Endothelial cell of umbilical vein (primary cell): ENCODE measurements at regions not wholly inside any gene's neighbourhood (a gene's known extent, or its start where the extent isn't known, plus 50 kb on each side); places are given as distances from the start of the nearest gene placed in this dataset.

Source experiments
- BruUV-seq: library from RNA; stranded (reverse); fragments of 400-500 nt; replicated peaks from 2 replicates; lab custom pipeline; 2021; lab: Mats Ljungman, UMichigan
- CTCF ChIA-PET: fragments of 300-600, 350-600 bp; sonication (Branson Sonifier 250); formaldehyde crosslinking; loops from one replicate; lab custom pipeline; 2021; ENCODE audit warnings: antibody characterized with exemption, inconsistent platforms; lab: Charles Lee
- POLR2A ChIA-PET: fragments of 300-600, 350-600 bp; sonication (Branson Sonifier 250); formaldehyde crosslinking; loops from one replicate; lab custom pipeline; 2021; ENCODE audit warnings: antibody characterized with exemption, inconsistent platforms; lab: Charles Lee
- DNase-seq: peaks from one replicate; pipeline ENCODE4 v3.0.0-alpha.2; 2011; ENCODE audit warnings: low read depth, low spot score
- FAIRE-seq: peaks from 2 replicates; lab custom pipeline; 2011; peaks lifted over from hg19 to GRCh38; lab: Jason Lieb, UNC
- H2AFZ ChIP-seq: 2 replicates; pipeline ENCODE4 v1.6.0; 2012; ENCODE audit warnings: low read depth, low read length, control low read depth, inconsistent platforms
- H3K27ac ChIP-seq: 2 replicates; pipeline ENCODE4 v1.5.1; 2011; ENCODE audit warnings: low read depth, mild to moderate bottlenecking, control low read depth, low read length, moderate library complexity; ENCODE audit not compliant: insufficient read depth
- H3K27me3 ChIP-seq, 2 experiments: 2 replicates each; pipeline versions ENCODE4 v1.6.0 to v1.6.1; 2011; ENCODE audit warnings: low read length in 2 of 2, mixed read lengths in 1 of 2; ENCODE audit not compliant: control insufficient read depth in 2 of 2, insufficient read depth in 2 of 2
- H3K36me3 ChIP-seq, 2 experiments: 2 replicates in 1 of 2; 3 replicates in 1 of 2; pipeline ENCODE4 v1.5.1; 2011; ENCODE audit warnings: low read length in 2 of 2, mild to moderate bottlenecking in 1 of 2, moderate library complexity in 1 of 2; ENCODE audit not compliant: control insufficient read depth in 2 of 2, insufficient read depth in 2 of 2; ENCODE audit errors: extremely low read depth in 1 of 2
- H3K4me1 ChIP-seq: 3 replicates; pipeline ENCODE4 v1.5.1; 2011; ENCODE audit warnings: mild to moderate bottlenecking, low read length; ENCODE audit not compliant: control insufficient read depth, insufficient read depth; ENCODE audit errors: extremely low read depth
- H3K4me2 ChIP-seq: 2 replicates; pipeline ENCODE4 v1.6.1; 2011; ENCODE audit warnings: low read length, control low read depth, mixed read lengths; ENCODE audit not compliant: insufficient read depth
- H3K4me3 ChIP-seq, 3 experiments: fragments of 200-600 bp in 1 of 3; sonication (generic), shearing (Covaris generic) in 1 of 3; replicated peaks in 1 of 3; 2 replicates each; pipeline ENCODE4 v1.5.1; 2011 to 2016; ENCODE audit warnings: control low read depth in 3 of 3, low read length in 3 of 3, mild to moderate bottlenecking in 2 of 3, inconsistent platforms in 1 of 3, low read depth in 1 of 3, moderate library complexity in 1 of 3; ENCODE audit not compliant: insufficient read depth in 1 of 3
- H3K79me2 ChIP-seq: 2 replicates; pipeline ENCODE4 v1.6.0; 2012; ENCODE audit warnings: low read length, inconsistent platforms; ENCODE audit not compliant: control insufficient read depth, insufficient read depth
- H3K9ac ChIP-seq: replicated peaks from 2 replicates; pipeline ENCODE3; 2011; ENCODE audit warnings: low read length, control low read depth; ENCODE audit not compliant: insufficient read depth; ENCODE audit errors: extremely low read depth
- H3K9me1 ChIP-seq: replicated peaks from 3 replicates; pipeline ENCODE4 v1.6.0; 2011; ENCODE audit warnings: mild to moderate bottlenecking, low read length; ENCODE audit not compliant: control insufficient read depth, insufficient read depth; ENCODE audit errors: extremely low read depth
- H3K9me3 ChIP-seq: replicated peaks from 2 replicates; pipeline ENCODE4 v1.5.1; 2012; ENCODE audit warnings: low read length, inconsistent platforms; ENCODE audit not compliant: control insufficient read depth, insufficient read depth
- H4K20me1 ChIP-seq: replicated peaks from 2 replicates; pipeline ENCODE3; 2011; ENCODE audit warnings: mild to moderate bottlenecking, low read length; ENCODE audit not compliant: control insufficient read depth, insufficient read depth; ENCODE audit errors: extremely low read depth
- CTCF ChIP-seq, 2 donors: IDR thresholded peaks; 1 replicate in 1 of 2; 2 replicates in 1 of 2; pipeline ENCODE4 v1.5.1; 2011; ENCODE audit warnings: low read length in 2 of 2, mild to moderate bottlenecking in 2 of 2, moderate library complexity in 2 of 2, control low read depth in 1 of 2, inconsistent platforms in 1 of 2, low read depth in 1 of 2; ENCODE audit not compliant: insufficient read depth in 1 of 2; ENCODE audit errors: extremely low read depth in 1 of 2
- EZH2 ChIP-seq: IDR thresholded peaks from 2 replicates; pipeline ENCODE4 v1.6.1; 2012; ENCODE audit warnings: borderline replicate concordance, low read depth, mild to moderate bottlenecking, moderate library complexity, low read length, inconsistent platforms; ENCODE audit not compliant: severe bottlenecking
- FOS ChIP-seq: IDR thresholded peaks from 2 replicates; pipeline ENCODE4 v1.6.1; 2011; ENCODE audit warnings: mild to moderate bottlenecking, low read length, moderate library complexity, borderline replicate concordance; ENCODE audit not compliant: insufficient read depth
- GATA2 ChIP-seq: IDR thresholded peaks from 2 replicates; pipeline ENCODE4 v1.7.0; 2011; ENCODE audit warnings: low read depth, mild to moderate bottlenecking, moderate library complexity, mixed read lengths, low read length; ENCODE audit not compliant: insufficient read length, insufficient read depth
- JUN ChIP-seq: IDR thresholded peaks from 2 replicates; pipeline ENCODE4 v1.6.1; 2011; ENCODE audit warnings: borderline replicate concordance, low read depth; ENCODE audit not compliant: insufficient read length, insufficient read depth
- MYC ChIP-seq: IDR thresholded peaks from one replicate; pipeline ENCODE4 v1.6.1; 2011; ENCODE audit warnings: mild to moderate bottlenecking, low read depth, low read length
- POLR2A ChIP-seq: IDR thresholded peaks from 2 replicates; pipeline ENCODE4 v1.6.1; 2012; ENCODE audit warnings: low read depth, mild to moderate bottlenecking, control low read depth, low read length
- POLR2AphosphoS5 ChIP-seq: IDR thresholded peaks from 2 replicates; pipeline ENCODE4 v1.6.1; 2012; ENCODE audit warnings: low read depth, mild to moderate bottlenecking, control low read depth, low read length, moderate library complexity; ENCODE audit not compliant: insufficient read depth
- dilution Hi-C: fragments of 300-500 bp; cut with MboI; formaldehyde crosslinking; loops from one replicate; pipeline ENCODE4 v1.15.0; 2019; ENCODE audit warnings: low sequenced_read_pairs; ENCODE audit not compliant: extremely low pct_ligation_motif_present
- intact Hi-C: fragments of 100-400 bp; cut with micrococcal nuclease; formaldehyde crosslinking; loops from one replicate; pipeline ENCODE4 v1.10.0; 2022
- TF ChIP-seq, protein P1 (sequence below): IDR thresholded peaks from 2 replicates; pipeline ENCODE4 v1.6.1; 2011; ENCODE audit not compliant: insufficient read depth, insufficient read length

- H4K20me1 ChIP-seq: no peaks in the 10 kb centered on the region
- no TSS peak for BruUV-seq
These were observed 73.4 kb upstream of the TAB2 start for GRCh38 chr6:149244105-149244504.

More at GRCh38 chr6:149244105-149244504, 73.4 kb upstream of the TAB2 start:
- H3K27me3 ChIP-seq: peaks cover 2 to 6% of the 10 kb centered on the region in 2 experiments
- DNase-seq (no peak), FAIRE-seq (no peak)
- H3K27ac ChIP-seq: no peak overlapping the region
- no peak overlapping the region for H3K4me2 ChIP-seq
- H2AFZ ChIP-seq: no peak overlapping the region
- dilution Hi-C loops (no loop called here), intact Hi-C loops (no loop called here)
- no peak overlapping the region for H3K4me3 ChIP-seq
- no peaks in the 10 kb centered on the region for H3K36me3 ChIP-seq
- H3K9ac ChIP-seq: no peak overlapping the region
- TF ChIP-seq POLR2A (no peak), EZH2 (no peak), JUN (no peak), CTCF (IDR thresholded peaks at IDR 0.05; ENCODE audit: extremely low read depth in 1 of 2, insufficient read depth in 1 of 2, low read depth in 1 of 2, low read length in 2 of 2) (no peak), POLR2AphosphoS5 (no peak), MYC (no peak), GATA2 (no peak), FOS (no peak)
- TF ChIP-seq, protein P1, sequence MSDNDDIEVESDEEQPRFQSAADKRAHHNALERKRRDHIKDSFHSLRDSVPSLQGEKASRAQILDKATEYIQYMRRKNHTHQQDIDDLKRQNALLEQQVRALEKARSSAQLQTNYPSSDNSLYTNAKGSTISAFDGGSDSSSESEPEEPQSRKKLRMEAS: no peak
- ChIA-PET POLR2A (no interaction called here), CTCF (no interaction called here)
- H3K9me3 ChIP-seq: no peaks in the 10 kb centered on the region
- no peaks in the 10 kb centered on the region for H3K79me2 ChIP-seq
- H3K4me1 ChIP-seq: no peaks in the 10 kb centered on the region
- H3K9me1 ChIP-seq: no peaks in the 10 kb centered on the region
